ENCODE measurements at regions not wholly inside any gene's neighbourhood (a gene's known extent, or its start where the extent isn't known, plus 50 kb on each side); places are given as distances from the start of the nearest gene placed in this dataset.

GRCh38 chr20:8972963-8973705 lies 95.8 kb upstream of the PLCB4 start:
- Histone ChIP-seq H3K36me3 (ENCODE audit: insufficient read depth, low read length, poor library complexity, severe bottlenecking) (no peaks in the 10 kb centered on the region), H3K4me1 (ENCODE audit: insufficient read depth, low read length, poor library complexity, severe bottlenecking) (no peaks in the 10 kb centered on the region), H3K27ac (ENCODE audit: low read depth, low read length, poor library complexity, severe bottlenecking) (no peak overlapping the region), H3K9me3 (ENCODE audit: low read depth, low read length, poor library complexity, severe bottlenecking) (no peaks in the 10 kb centered on the region), H3K4me3 (ENCODE audit: low read depth, low read length, poor library complexity, severe bottlenecking) (no peak overlapping the region), H3K27me3 (replicated peaks; ENCODE audit: insufficient read depth, low read depth, low read length, poor library complexity) (no peaks in the 10 kb centered on the region)
- POLR2A ChIA-PET (ENCODE audit: low non-redundant PET), result no interaction called here
- no TSS peak for BruUV-seq (replicated peaks)
- DNase-seq (ENCODE audit: low spot score), result no peak
- CTCF ChIA-PET, result no interaction called here
- intact Hi-C loops (cut with micrococcal nuclease; ENCODE audit: unreplicated experiment), result no loop called here
- TF ChIP-seq EZH2 (IDR thresholded peaks at IDR 0.05; ENCODE audit: borderline replicate concordance, low read depth, low read length, poor library complexity, severe bottlenecking) (no peak), CTCF (conservative IDR thresholded peaks at IDR 0.05; ENCODE audit: low read depth, low read length) (no peak)

GRCh38 chr20:8974009-8974708 lies 94.7 kb upstream of the PLCB4 start:
- BruUV-seq (replicated peaks), result no TSS peak
- no peak overlapping the region for H3K4me3 ChIP-seq (ENCODE audit: low read depth, low read length, poor library complexity, severe bottlenecking)
- H3K27ac ChIP-seq (ENCODE audit: low read depth, low read length, poor library complexity, severe bottlenecking), result no peak overlapping the region
- H3K27me3 ChIP-seq (replicated peaks; ENCODE audit: insufficient read depth, low read depth, low read length, poor library complexity), result no peaks in the 10 kb centered on the region
- H3K9me3 ChIP-seq (ENCODE audit: low read depth, low read length, poor library complexity, severe bottlenecking), result no peaks in the 10 kb centered on the region
- no peak for DNase-seq (ENCODE audit: low spot score)
- CTCF ChIA-PET, result no interaction called here
- no peaks in the 10 kb centered on the region for H3K36me3 ChIP-seq (ENCODE audit: insufficient read depth, low read length, poor library complexity, severe bottlenecking)
- POLR2A ChIA-PET (ENCODE audit: low non-redundant PET), result no interaction called here
- intact Hi-C loops (cut with micrococcal nuclease; ENCODE audit: unreplicated experiment), result no loop called here
- no peaks in the 10 kb centered on the region for H3K4me1 ChIP-seq (ENCODE audit: insufficient read depth, low read length, poor library complexity, severe bottlenecking)
- TF ChIP-seq CTCF (conservative IDR thresholded peaks at IDR 0.05; ENCODE audit: low read depth, low read length) (no peak), EZH2 (IDR thresholded peaks at IDR 0.05; ENCODE audit: borderline replicate concordance, low read depth, low read length, poor library complexity, severe bottlenecking) (no peak)

DNA sequence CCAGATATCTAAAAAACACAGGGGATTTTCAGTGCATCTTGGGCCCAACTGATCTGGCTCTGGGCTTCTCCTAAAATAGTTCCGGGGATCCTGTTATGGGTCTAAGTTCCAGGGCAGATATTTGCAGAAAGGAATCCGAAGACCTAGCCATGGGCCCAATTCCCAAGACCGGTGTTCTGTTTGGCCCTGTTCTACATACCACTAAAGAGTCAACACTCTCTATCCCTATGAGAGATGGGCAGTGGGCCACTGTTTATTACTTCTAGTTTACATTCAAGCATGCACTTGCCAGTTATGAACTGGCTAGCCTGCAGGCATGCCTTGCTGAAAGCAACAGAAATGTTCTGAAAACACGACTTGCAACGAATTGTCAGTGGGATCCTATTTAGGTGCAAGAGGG lies 87.4 kb upstream of the PLCB4 start:
- ChIA-PET CTCF (no interaction called here), POLR2A (ENCODE audit: low non-redundant PET) (no interaction called here)
- DNase-seq (ENCODE audit: low spot score), result no peak
- no peaks in the 10 kb centered on the region for H3K9me3 ChIP-seq (ENCODE audit: low read depth, low read length, poor library complexity, severe bottlenecking)
- intact Hi-C loops (cut with micrococcal nuclease; ENCODE audit: unreplicated experiment), result no loop called here
- no peaks in the 10 kb centered on the region for H3K36me3 ChIP-seq (ENCODE audit: insufficient read depth, low read length, poor library complexity, severe bottlenecking)
- no peak overlapping the region for H3K4me3 ChIP-seq (ENCODE audit: low read depth, low read length, poor library complexity, severe bottlenecking)
- no TSS peak for BruUV-seq (replicated peaks)
- H3K27me3 ChIP-seq (replicated peaks; ENCODE audit: insufficient read depth, low read depth, low read length, poor library complexity), result no peaks in the 10 kb centered on the region
- H3K27ac ChIP-seq (ENCODE audit: low read depth, low read length, poor library complexity, severe bottlenecking), result no peak overlapping the region
- no peaks in the 10 kb centered on the region for H3K4me1 ChIP-seq (ENCODE audit: insufficient read depth, low read length, poor library complexity, severe bottlenecking)
- no peak for TF ChIP-seq EZH2 (IDR thresholded peaks at IDR 0.05; ENCODE audit: borderline replicate concordance, low read depth, low read length, poor library complexity, severe bottlenecking)
- no peak for TF ChIP-seq CTCF (conservative IDR thresholded peaks at IDR 0.05; ENCODE audit: low read depth, low read length)
